Amniotic epithelial cell (primary cell): ENCODE measurements at regions not wholly inside any gene's neighbourhood (a gene's known extent, or its start where the extent isn't known, plus 50 kb on each side); places are given as distances from the start of the nearest gene placed in this dataset.
A peak's percentile ranks its signal among the peaks of the same experiment; 100 is the strongest.
"Not testable (repeated sequence)": the region's sequence is repeated elsewhere in the genome, so short reads cannot be mapped to it uniquely, and the experiment has no call there.

Source experiments
- DNase-seq: peaks from one replicate; pipeline ENCODE4 v3.0.0-alpha.2; 2010; ENCODE audit warnings: low read depth

- no peak for DNase-seq
Observed at GRCh38 chr5:82894716-82895115, 182.5 kb downstream of the TMEM167A start.

GRCh38 chr5:82889088-82889487, 188.1 kb downstream of the TMEM167A start:
- DNase-seq, result no peak

- no peak for DNase-seq
Observed at GRCh38 chr5:82886911-82887310, 190.3 kb downstream of the TMEM167A start.

GRCh38 chr5:82885627-82886389, 191.4 kb downstream of the TMEM167A start:
- no peak for DNase-seq

- no peak for DNase-seq
Observed at GRCh38 chr5:82884821-82885471, 192.2 kb downstream of the TMEM167A start.

GRCh38 chr5:82882316-82882715, 194.9 kb downstream of the TMEM167A start:
- DNase-seq, result no peak

- DNase-seq, result no peak
Observed at GRCh38 chr5:82881571-82882174, 195.5 kb downstream of the TMEM167A start.

GRCh38 chr5:82879089-82879488, 198.1 kb downstream of the TMEM167A start:
- DNase-seq, result no peak

- DNase-seq, result no peak
Observed at GRCh38 chr5:82873452-82873851, 203.7 kb downstream of the TMEM167A start.

- not testable (repeated sequence) for DNase-seq
Observed at GRCh38 chr5:82872321-82873288, 204.6 kb downstream of the TMEM167A start.

GRCh38 chr5:82865625-82866024, 211.6 kb downstream of the TMEM167A start:
- no peak for DNase-seq

GRCh38 chr5:82863266-82863665, 213.9 kb downstream of the TMEM167A start:
- DNase-seq, result no peak

GRCh38 chr5:82862711-82863110, 214.5 kb downstream of the TMEM167A start:
- no peak for DNase-seq

GRCh38 chr5:82862261-82862660, 214.9 kb downstream of the TMEM167A start:
- no peak for DNase-seq

GRCh38 chr5:82861701-82862100, 215.5 kb downstream of the TMEM167A start:
- DNase-seq, result peak; percentile 42

- DNase-seq, result no peak
Observed at GRCh38 chr5:82859451-82860140, 217.6 kb downstream of the TMEM167A start.

- DNase-seq, result no peak
Observed at GRCh38 chr5:82858151-82859025, 218.8 kb downstream of the TMEM167A start.

- DNase-seq, result peak; percentile 31
Observed at GRCh38 chr5:82855893-82856550, 221.2 kb downstream of the TMEM167A start.

- no peak for DNase-seq
Observed at GRCh38 chr5:82854956-82855355, 222.2 kb downstream of the TMEM167A start.

- DNase-seq, result no peak
Observed at GRCh38 chr5:82851471-82851870, 225.7 kb downstream of the TMEM167A start.
